GM19351 (cell line): ENCODE measurements at regions not wholly inside any gene's neighbourhood (a gene's known extent, or its start where the extent isn't known, plus 50 kb on each side); places are given as distances from the start of the nearest gene placed in this dataset.
"Not testable (repeated sequence)": the region's sequence is repeated elsewhere in the genome, so short reads cannot be mapped to it uniquely, and the experiment has no call there.

ENCODE experiments used
- ATAC-seq: cut with Tn5 transposase; IDR thresholded peaks from one replicate; pipeline ENCODE4 v1.9.1; 2021; ENCODE audit warnings: mild to moderate bottlenecking, moderate library complexity; ENCODE audit not compliant: unreplicated experiment

GRCh38 chr14:46147452-46147851 lies 504.1 kb downstream of the RPL10L start:
- ATAC-seq = no peak

- ATAC-seq = no peak
Measured at GRCh38 chr14:46147024-46147423, 504.6 kb downstream of the RPL10L start.

GRCh38 chr14:46140445-46140844 lies 511.1 kb downstream of the RPL10L start:
- no peak for ATAC-seq

GRCh38 chr14:46139649-46140048 lies 511.9 kb downstream of the RPL10L start:
- no peak for ATAC-seq

GRCh38 chr14:46137786-46138185 lies 513.8 kb downstream of the RPL10L start:
- no peak for ATAC-seq

- no peak for ATAC-seq
Measured at GRCh38 chr14:46136456-46136855, 515.1 kb downstream of the RPL10L start.

- no peak for ATAC-seq
Measured at GRCh38 chr14:46108228-46108627, 543.4 kb downstream of the RPL10L start.

GRCh38 chr14:46100901-46101300 lies 550.7 kb downstream of the RPL10L start:
- ATAC-seq = not testable (repeated sequence)

GRCh38 chr14:46091819-46092218 lies 559.8 kb downstream of the RPL10L start:
- ATAC-seq = no peak

- ATAC-seq = no peak
Measured at GRCh38 chr14:46087604-46088003, 564.0 kb downstream of the RPL10L start.

GRCh38 chr14:46074061-46074460 lies 577.5 kb downstream of the RPL10L start:
- ATAC-seq = no peak

- no peak for ATAC-seq
Measured at GRCh38 chr14:46063872-46064271, 587.7 kb downstream of the RPL10L start.

GRCh38 chr14:46058964-46059563 lies 592.5 kb downstream of the RPL10L start:
- peak; percentile 73 for ATAC-seq

GRCh38 chr14:46057799-46058198 lies 593.8 kb downstream of the RPL10L start:
- ATAC-seq = no peak

- no peak for ATAC-seq
Measured at GRCh38 chr14:46054526-46054925, 597.1 kb downstream of the RPL10L start.

GRCh38 chr14:46053221-46053620 lies 598.4 kb downstream of the RPL10L start:
- ATAC-seq = no peak

GRCh38 chr14:46051796-46052195 lies 599.8 kb downstream of the RPL10L start:
- no peak for ATAC-seq

- no peak for ATAC-seq
Measured at GRCh38 chr14:46048127-46048526, 603.5 kb downstream of the RPL10L start.

- no peak for ATAC-seq
Measured at GRCh38 chr14:46036099-46036498, 615.5 kb downstream of the RPL10L start.

GRCh38 chr14:46034305-46034704 lies 617.3 kb downstream of the RPL10L start:
- ATAC-seq = no peak

GRCh38 chr14:46018846-46019420 lies 632.6 kb downstream of the RPL10L start:
- ATAC-seq = no peak

GRCh38 chr14:46008348-46008747 lies 643.2 kb downstream of the RPL10L start:
- ATAC-seq = no peak

- ATAC-seq = no peak
Measured at GRCh38 chr14:45998554-45998953, 653.0 kb downstream of the RPL10L start.
